CD4-positive, alpha-beta T cell treated with Interleukin-15 for 4 hours (primary cell): ENCODE measurements at regions not wholly inside any gene's neighbourhood (a gene's known extent, or its start where the extent isn't known, plus 50 kb on each side); places are given as distances from the start of the nearest gene placed in this dataset.
"Not testable (repeated sequence)": the region's sequence is repeated elsewhere in the genome, so short reads cannot be mapped to it uniquely, and the experiment has no call there.

ENCODE experiments used
- DNase-seq: peaks from one replicate; pipeline ENCODE4 v3.0.0-alpha.2; 2020; ENCODE audit warnings: low spot score

DNA sequence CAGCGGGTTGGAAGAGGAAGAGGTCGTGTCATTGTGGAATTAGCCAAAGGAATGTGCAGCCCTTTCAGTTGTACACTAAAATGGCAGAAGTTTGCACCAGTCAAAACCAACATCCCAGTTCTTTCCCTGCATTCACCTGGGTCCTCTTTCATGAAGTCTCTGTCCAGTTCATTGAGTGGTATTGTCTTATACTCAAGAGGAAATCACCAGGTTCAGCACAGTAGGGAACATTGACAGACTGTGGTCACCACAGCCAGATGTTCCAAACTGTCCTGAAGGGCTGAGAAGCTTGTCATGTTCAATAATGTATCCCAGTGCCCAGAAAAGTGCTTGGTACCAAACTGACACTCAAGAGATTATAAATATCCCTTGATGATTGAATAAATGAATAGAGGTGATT lies 131.6 kb downstream of the GLUL start:
- DNase-seq, result no peak

DNA sequence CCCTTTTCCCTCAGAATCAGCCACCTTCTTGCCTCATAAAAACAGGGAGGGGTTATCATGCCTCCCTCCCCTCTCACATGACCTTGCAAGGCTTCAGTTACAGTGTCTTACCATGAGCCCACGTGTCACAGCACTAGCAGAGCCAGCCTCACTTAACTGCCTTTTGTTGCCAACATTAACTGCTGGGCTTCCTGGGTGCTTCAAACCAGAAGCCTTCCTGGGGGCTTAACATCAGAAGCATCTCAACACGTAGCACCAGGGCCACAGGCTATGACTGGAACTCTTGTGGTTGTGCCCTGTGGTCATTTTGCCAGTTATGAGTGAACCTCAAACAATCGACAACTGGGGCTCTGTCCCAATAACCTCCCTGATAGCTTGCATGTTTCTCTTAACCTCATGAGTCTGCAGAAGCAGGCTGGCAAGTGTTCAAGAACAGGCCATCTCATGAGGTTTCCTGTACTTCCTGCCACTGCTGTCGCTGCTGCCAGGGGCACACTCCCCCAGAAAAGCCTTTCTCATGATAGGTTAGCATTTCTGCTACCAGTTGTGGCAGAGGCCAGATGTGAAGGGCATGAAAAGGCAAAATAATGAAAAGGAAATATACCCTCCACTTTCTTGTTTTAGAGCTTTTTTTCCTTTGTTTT lies 132.2 kb downstream of the GLUL start:
- DNase-seq, result peak; percentile 56

DNA sequence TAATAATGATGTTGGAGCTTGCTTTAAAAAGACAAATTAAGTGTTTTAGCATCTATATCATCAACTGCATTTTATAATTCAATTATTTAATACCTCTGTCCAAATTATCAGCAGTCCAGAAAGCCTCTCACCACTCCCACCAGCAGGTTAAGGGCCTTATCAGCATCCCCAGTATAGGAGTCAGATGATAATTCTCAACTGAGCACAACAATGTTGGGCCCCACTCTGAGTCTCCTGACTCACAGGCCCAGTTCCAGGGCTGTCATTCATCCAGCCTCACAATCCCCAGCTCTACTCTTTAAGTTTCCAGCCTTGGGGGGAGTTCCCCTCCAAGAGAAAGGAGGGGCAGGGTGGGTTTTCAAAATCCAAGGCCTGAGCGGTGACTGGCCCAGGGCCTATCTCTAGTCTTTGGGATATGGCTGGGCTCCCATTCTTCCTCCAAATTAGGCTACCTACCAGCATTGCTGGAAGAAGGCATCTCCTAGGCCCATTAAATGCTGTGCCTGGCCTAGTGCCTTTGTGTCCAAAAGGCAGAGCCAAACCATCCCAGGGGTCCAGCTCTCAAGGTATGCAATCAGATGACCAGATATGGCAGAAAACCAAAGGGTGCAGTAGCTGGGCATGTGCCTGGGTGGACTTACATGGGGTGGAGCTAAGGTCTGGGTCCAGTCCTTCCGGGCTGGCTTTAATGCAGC lies 134.1 kb downstream of the GLUL start:
- no peak for DNase-seq

GRCh38 chr1:182256931-182257330 lies 134.7 kb downstream of the GLUL start:
- no peak for DNase-seq

DNA sequence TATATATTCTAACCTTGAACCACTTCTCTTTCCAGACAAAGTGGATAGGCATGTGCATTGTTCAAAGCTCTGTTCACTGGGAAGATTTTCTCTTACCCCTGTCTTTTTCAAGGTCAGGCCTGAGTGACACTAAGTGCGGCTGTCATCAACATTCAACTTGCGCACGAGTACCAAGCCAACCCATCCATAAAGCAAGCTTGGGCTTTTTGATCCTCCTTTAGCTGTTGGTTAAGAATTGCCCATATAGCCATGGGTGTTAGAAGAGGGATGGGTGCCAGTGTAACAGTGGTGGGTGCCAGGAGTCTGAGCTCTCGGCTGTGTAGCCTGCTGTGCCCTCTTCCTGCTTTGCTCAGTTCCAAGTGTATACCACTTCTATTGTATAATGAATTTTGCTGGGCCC lies 136.1 kb downstream of the GLUL start:
- no peak for DNase-seq

DNA sequence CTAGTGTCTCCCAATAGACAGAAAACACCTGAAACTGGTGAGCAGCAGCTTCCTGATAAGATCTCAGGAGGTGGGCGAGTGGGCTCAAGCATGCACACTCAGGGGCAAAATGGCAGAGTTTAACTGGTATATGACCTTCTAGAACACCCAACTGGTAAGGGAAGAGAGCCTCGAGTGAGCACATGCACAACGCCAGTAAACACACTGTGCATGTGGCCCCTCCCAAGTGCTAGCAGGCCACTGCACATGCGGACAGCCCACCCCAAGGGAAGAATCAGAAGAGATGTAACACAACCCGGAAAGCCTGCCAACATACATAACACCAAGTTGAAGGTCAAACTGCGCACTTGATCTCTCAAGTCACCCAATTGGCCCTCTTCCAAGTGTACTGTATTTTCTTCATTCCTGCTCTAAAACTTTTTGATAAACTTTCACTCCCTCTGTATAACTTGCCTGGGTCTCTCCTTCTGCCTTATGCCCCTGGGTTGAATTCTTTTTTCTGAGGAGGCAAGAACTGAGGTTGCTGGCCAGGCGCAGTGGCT lies 138.2 kb downstream of the GLUL start:
- DNase-seq, result no peak

- no peak for DNase-seq
Observed at GRCh38 chr1:182251561-182251960, 140.0 kb downstream of the GLUL start.

DNA sequence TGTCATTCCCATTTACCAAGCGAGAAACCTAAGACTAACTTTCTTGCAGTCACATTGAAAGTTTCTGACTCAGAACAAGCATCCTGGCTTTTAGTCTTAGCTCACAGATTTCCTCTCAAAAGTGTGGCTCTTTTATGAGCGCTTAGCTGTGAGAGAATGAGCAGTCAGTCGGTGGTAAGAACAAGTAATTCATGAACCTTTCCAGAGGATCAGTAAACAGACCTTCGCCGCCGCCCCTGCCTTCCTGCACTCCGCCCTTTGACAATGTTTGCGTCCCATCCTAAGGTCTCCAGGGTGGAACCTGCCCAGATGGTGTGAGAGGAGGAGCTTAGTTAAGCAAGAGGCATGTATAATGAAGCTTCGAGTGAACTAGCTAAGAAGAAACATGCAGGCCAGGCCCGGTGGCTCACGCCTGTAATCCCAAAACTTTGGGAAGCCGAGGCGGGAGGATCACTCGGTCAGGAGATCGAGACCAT lies 142.4 kb downstream of the GLUL start:
- no peak for DNase-seq

DNA sequence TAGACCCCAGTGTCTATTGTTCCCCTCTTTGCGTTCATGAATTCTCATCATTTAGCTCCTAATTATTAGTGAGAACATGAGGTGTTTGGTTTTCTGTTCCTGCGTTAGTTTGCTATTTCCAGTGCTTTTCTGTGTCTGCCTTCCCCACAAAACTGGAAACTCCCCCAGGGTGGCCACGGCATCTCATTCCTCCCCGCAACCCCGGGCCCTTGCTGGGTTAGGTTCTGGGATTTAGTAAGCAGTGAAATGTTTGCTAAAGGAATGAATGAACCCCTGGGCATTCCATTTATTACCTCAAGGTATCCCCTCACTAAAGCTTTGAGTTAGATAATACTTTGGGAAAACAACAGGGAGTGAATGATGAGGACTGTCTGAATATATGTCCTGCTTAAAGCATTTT lies 142.9 kb downstream of the GLUL start:
- DNase-seq, result no peak

- DNase-seq, result not testable (repeated sequence)
Observed at GRCh38 chr1:182247813-182248212, 143.8 kb downstream of the GLUL start.

DNA sequence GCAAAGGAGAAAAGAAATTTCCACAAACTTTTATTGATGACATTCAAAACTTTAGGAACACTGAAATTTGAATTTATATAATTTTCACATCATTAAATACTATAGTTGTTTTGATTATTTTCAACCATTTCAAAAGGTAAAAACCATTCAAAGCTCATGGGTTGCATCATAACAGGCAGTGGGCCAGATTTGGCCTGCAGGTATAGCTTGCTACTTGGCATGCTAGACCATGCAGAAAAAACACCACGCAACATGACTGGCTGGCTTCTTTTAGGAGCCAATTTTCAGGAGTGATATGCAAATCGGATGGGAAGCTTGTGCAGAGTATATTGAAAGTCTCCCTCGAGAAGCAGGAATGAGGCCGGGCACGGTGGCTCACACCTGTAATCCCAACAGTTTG lies 144.8 kb downstream of the GLUL start:
- DNase-seq, result no peak

- DNase-seq, result no peak
Observed at GRCh38 chr1:182245040-182245439, 146.6 kb downstream of the GLUL start.

- DNase-seq, result no peak
Observed at GRCh38 chr1:182244451-182244850, 147.1 kb downstream of the GLUL start.

DNA sequence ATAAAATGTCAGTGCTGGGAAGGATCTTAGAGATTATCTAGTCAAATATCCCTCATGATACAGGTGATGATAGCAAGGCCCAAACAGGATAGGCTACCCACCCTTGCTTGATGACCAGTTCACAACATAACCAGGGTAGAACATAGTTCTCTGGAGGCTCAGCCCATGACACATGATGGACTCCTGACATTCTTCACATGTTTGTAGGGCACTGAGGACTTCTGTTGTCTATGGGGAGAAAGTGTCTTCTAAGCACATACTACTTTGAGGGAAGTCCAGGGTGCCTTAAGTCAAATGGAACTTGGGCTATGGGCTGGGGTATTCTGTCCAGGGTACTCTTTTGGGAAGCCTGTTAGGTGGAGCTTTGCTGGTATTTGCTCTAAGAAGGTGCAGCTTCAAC lies 148.9 kb downstream of the GLUL start:
- no peak for DNase-seq

DNA sequence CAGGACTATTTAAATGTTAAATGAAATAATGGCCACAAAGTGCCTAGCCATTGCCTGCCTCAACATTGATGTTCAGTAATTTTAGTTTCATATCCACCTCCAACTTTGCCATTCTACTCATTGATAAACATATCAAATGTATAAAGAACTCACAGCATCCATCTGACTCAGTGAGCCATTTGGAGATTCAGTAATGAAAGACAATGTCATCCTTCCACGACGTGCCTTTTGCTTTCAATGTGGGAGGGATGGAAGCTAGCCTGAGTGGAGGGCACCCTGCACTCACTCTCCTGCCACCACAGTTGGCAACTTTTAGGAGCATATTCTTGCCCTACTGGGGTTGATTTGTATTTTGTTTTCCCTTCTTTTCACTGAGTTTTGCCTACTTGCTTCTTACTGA lies 151.5 kb downstream of the GLUL start:
- DNase-seq, result no peak

DNA sequence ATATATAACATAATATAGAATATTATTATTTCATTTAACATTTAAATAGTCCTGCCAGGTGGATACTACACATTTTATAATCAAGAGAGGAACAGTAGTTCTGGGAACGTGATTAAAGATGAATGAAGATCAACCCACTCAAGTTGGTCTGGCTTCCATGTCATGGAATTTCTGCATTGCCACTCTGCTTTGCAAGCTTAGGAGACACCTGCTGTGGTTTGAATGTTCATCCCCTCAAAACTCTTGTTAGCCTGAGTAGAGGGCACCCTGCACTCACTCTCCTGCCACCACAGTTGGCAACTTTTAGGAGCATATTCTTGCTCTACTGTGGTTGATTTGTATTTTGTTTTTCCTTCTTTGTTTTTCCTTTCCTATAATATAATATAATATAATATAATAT lies 153.2 kb downstream of the GLUL start:
- DNase-seq, result no peak

- DNase-seq, result no peak
Observed at GRCh38 chr1:182237329-182237728, 154.3 kb downstream of the GLUL start.

- no peak for DNase-seq
Observed at GRCh38 chr1:182236651-182237077, 154.9 kb downstream of the GLUL start.

DNA sequence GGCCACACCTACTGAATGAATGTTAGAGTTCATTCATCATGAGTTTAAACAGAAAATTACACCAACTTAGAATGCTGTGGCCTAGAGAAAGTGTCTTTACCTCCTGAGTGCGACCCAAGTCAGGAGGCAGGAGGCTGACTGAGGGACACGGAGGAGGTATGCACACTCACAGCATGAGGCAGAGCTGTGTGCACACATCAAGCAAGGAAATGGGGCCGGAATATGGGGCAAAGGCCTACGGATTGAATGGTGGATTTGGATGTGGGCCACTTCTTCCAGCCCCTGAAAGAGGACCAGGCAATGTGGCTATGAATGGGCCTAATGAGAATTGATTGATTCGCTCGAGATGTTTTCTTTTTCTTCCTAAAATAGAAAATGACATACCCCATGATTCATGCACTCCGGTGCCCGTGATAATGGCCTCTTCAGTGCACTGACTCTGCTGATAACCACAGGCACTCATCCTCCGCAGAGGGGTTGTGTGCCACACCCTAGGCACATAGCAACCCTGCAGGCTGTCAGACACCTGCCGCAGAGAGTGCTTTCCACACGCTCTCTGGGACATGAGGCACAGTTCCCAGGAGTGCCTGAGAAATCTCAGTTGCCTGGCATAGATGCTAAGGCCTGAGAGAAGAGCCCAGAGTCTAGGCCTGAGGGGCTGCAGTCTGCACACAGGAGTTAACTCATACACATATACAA lies 155.5 kb downstream of the GLUL start:
- DNase-seq, result no peak

GRCh38 chr1:182235604-182235951 lies 156.0 kb downstream of the GLUL start:
- no peak for DNase-seq

GRCh38 chr1:182229921-182230491 lies 161.6 kb downstream of the GLUL start:
- no peak for DNase-seq

DNA sequence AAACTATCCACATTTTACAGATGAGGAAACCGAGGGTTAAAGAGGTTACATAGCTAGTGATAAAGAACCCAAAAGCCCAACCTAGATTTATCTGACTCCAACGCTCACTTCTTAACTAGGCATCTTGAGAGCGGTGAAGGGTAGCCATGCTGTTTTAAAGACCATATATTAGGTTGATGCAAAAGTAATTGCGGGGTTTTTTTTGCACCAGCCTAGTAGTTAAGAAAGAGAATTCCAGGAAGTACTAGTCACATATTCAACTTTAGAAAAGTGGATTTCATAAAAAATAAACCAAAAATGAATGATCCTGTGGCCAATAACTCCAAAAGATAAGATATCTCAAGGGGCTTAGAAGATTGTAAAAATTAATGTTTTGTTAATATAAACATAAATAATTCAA lies 162.1 kb downstream of the GLUL start:
- no peak for DNase-seq
